DMS114 treated with DMSO at 0.1 percent for 48 hours (cell line): ENCODE measurements at regions not wholly inside any gene's neighbourhood (a gene's known extent, or its start where the extent isn't known, plus 50 kb on each side); places are given as distances from the start of the nearest gene placed in this dataset.

ENCODE experiments used
- DNase-seq: peaks from one replicate; lab custom pipeline; 2025; ENCODE audit not compliant: unreplicated experiment; lab: John Stamatoyannopoulos, UW

GRCh38 chr5:124337996-124338395 lies 408.4 kb downstream of the ZNF608 start:
- no peak for DNase-seq

GRCh38 chr5:124333298-124333979 lies 413.0 kb downstream of the ZNF608 start:
- DNase-seq, result no peak

GRCh38 chr5:124332273-124332672 lies 414.2 kb downstream of the ZNF608 start:
- no peak for DNase-seq

- DNase-seq, result no peak
These were observed 415.7 kb downstream of the ZNF608 start for GRCh38 chr5:124330595-124331220.

GRCh38 chr5:124328201-124328600 lies 418.2 kb downstream of the ZNF608 start:
- DNase-seq, result no peak

- DNase-seq, result no peak
These were observed 427.8 kb downstream of the ZNF608 start for GRCh38 chr5:124318661-124319060.

GRCh38 chr5:124317451-124317850 lies 429.0 kb downstream of the ZNF608 start:
- no peak for DNase-seq

- DNase-seq, result no peak
These were observed 430.6 kb downstream of the ZNF608 start for GRCh38 chr5:124315741-124316415.

GRCh38 chr5:124310453-124310852 lies 436.0 kb downstream of the ZNF608 start:
- DNase-seq, result no peak

- no peak for DNase-seq
These were observed 437.0 kb downstream of the ZNF608 start for GRCh38 chr5:124309241-124309980.

GRCh38 chr5:124303366-124303765 lies 443.1 kb downstream of the ZNF608 start:
- DNase-seq, result no peak

- no peak for DNase-seq
These were observed 443.9 kb downstream of the ZNF608 start for GRCh38 chr5:124302533-124302932.

GRCh38 chr5:124301850-124302249 lies 444.6 kb downstream of the ZNF608 start:
- DNase-seq, result no peak

- DNase-seq, result no peak
These were observed 445.4 kb downstream of the ZNF608 start for GRCh38 chr5:124300815-124301621.

- no peak for DNase-seq
These were observed 448.6 kb downstream of the ZNF608 start for GRCh38 chr5:124297826-124298225.

GRCh38 chr5:124292322-124292855 lies 454.1 kb downstream of the ZNF608 start:
- DNase-seq, result no peak

- no peak for DNase-seq
These were observed 456.7 kb downstream of the ZNF608 start for GRCh38 chr5:124289641-124290311.

GRCh38 chr5:124289130-124289529 lies 457.3 kb downstream of the ZNF608 start:
- no peak for DNase-seq

GRCh38 chr5:124287813-124288212 lies 458.6 kb downstream of the ZNF608 start:
- no peak for DNase-seq

GRCh38 chr5:124285733-124286132 lies 460.7 kb downstream of the ZNF608 start:
- no peak for DNase-seq
